ENCODE measurements at regions not wholly inside any gene's neighbourhood (a gene's known extent, or its start where the extent isn't known, plus 50 kb on each side); places are given as distances from the start of the nearest gene placed in this dataset.

- no peaks in the 10 kb centered on the region for H3K9me3 ChIP-seq (ENCODE audit: control insufficient read depth, insufficient read depth, low read length)
- intact Hi-C loops (cut with micrococcal nuclease): no loop called here
- H3K4me2 ChIP-seq (ENCODE audit: low read depth, low read length): no peak overlapping the region
- no peak overlapping the region for H3K18ac ChIP-seq (ENCODE audit: low read depth, low read length)
- peaks cover 13% of the 10 kb centered on the region for H3K27me3 ChIP-seq (ENCODE audit: control insufficient read depth, insufficient read depth, low read length)
- BruUV-seq (replicated peaks): no TSS peak
- no peak overlapping the region for H4K5ac ChIP-seq (ENCODE audit: low read depth, low read length)
- in situ Hi-C loops (cut with MboI; ENCODE audit: low sequenced_read_pairs): no loop called here
- DNase-seq (no peak), ATAC-seq (ENCODE audit: low read depth) (no peak)
- ChIA-PET CTCF (no interaction called here), POLR2A (ENCODE audit: unreplicated experiment) (no interaction called here)
- no peak overlapping the region for H3K56ac ChIP-seq (ENCODE audit: extremely low read depth, insufficient read depth, low read length)
- no peak overlapping the region for H2BK5ac ChIP-seq (ENCODE audit: low read depth, low read length, poor library complexity, severe bottlenecking)
- no peak overlapping the region for H3K9ac ChIP-seq (ENCODE audit: low read depth, low read length)
- H2AK5ac ChIP-seq (ENCODE audit: low read depth, low read length): no peak overlapping the region
- H3K14ac ChIP-seq (replicated peaks; ENCODE audit: low read depth, low read length): no peak overlapping the region
- no peak overlapping the region for H2BK20ac ChIP-seq (ENCODE audit: low read depth, low read length)
- H2AFZ ChIP-seq (replicated peaks; ENCODE audit: low read length, poor library complexity): no peak overlapping the region
- TF ChIP-seq, protein P1, sequence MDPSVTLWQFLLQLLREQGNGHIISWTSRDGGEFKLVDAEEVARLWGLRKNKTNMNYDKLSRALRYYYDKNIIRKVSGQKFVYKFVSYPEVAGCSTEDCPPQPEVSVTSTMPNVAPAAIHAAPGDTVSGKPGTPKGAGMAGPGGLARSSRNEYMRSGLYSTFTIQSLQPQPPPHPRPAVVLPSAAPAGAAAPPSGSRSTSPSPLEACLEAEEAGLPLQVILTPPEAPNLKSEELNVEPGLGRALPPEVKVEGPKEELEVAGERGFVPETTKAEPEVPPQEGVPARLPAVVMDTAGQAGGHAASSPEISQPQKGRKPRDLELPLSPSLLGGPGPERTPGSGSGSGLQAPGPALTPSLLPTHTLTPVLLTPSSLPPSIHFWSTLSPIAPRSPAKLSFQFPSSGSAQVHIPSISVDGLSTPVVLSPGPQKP (IDR thresholded peaks at IDR 0.05; ENCODE audit: borderline replicate concordance, low read depth, low read length): no peak
- no peak for TF ChIP-seq RFX5 (IDR thresholded peaks at IDR 0.05; ENCODE audit: low read depth, low read length)
- TF ChIP-seq NFE2L2 (IDR thresholded peaks at IDR 0.05; ENCODE audit: low read depth, low read length): no peak
- no peak for TF ChIP-seq POLR2A (IDR thresholded peaks at IDR 0.05; ENCODE audit: low read depth, low read length)
- TF ChIP-seq SMC3 (IDR thresholded peaks at IDR 0.05; ENCODE audit: low read depth, low read length): no peak
- TF ChIP-seq RAD21 (IDR thresholded peaks at IDR 0.05; ENCODE audit: low read length): no peak
- TF ChIP-seq FOS (IDR thresholded peaks at IDR 0.05; ENCODE audit: low read depth, low read length): no peak
- TF ChIP-seq USF2 (IDR thresholded peaks at IDR 0.05; ENCODE audit: low read depth, low read length): no peak
- no peak for TF ChIP-seq CTCF (conservative IDR thresholded peaks at IDR 0.05; ENCODE audit: low read depth, low read length)
- TF ChIP-seq MAZ (IDR thresholded peaks at IDR 0.05; ENCODE audit: borderline replicate concordance, low read depth, low read length): no peak
- no peak for TF ChIP-seq CHD1 (IDR thresholded peaks at IDR 0.05; ENCODE audit: low read depth, low read length)
- TF ChIP-seq CEBPB (IDR thresholded peaks at IDR 0.05; ENCODE audit: low read depth, low read length): no peak
- TF ChIP-seq BHLHE40 (IDR thresholded peaks at IDR 0.05; ENCODE audit: low read depth, low read length): no peak
- no peak for TF ChIP-seq RCOR1 (IDR thresholded peaks at IDR 0.05; ENCODE audit: insufficient replicate concordance, low read length)
- no peak for TF ChIP-seq MAFK (IDR thresholded peaks at IDR 0.05; ENCODE audit: low read depth, low read length)
- no peak for TF ChIP-seq MXI1 (IDR thresholded peaks at IDR 0.05; ENCODE audit: borderline replicate concordance, low read depth, low read length)
- no peaks in the 10 kb centered on the region for H3K79me1 ChIP-seq (ENCODE audit: low read depth in 1 of 2, low read length in 2 of 2)
- H4K20me1 ChIP-seq (ENCODE audit: insufficient read depth, low read length): no peaks in the 10 kb centered on the region
- H2BK120ac ChIP-seq (ENCODE audit: low read depth, low read length): no peak overlapping the region
- no peaks in the 10 kb centered on the region for H3K36me3 ChIP-seq (ENCODE audit: control insufficient read depth, insufficient read depth, low read length)
- H3K4me1 ChIP-seq (ENCODE audit: control insufficient read depth, insufficient read depth, low read length): no peaks in the 10 kb centered on the region
- no peak overlapping the region for H3K4ac ChIP-seq (ENCODE audit: low read depth, low read length)
- no peak overlapping the region for H4K8ac ChIP-seq (ENCODE audit: low read depth in 2 of 2, low read length in 2 of 2)
- no peak overlapping the region for H3K27ac ChIP-seq (ENCODE audit: insufficient read depth, low read length)
- no peak overlapping the region for H3K23ac ChIP-seq (ENCODE audit: low read depth, low read length)
- no peak overlapping the region for H2AK9ac ChIP-seq (replicated peaks; ENCODE audit: low read depth, low read length, poor library complexity)
- dilution Hi-C loops (cut with HindIII; ENCODE audit: low sequenced_read_pairs, unreplicated experiment): no loop called here
- H3K4me3 ChIP-seq (ENCODE audit: insufficient read depth, low read depth, low read length): no peak overlapping the region
- no peak overlapping the region for H4K91ac ChIP-seq (ENCODE audit: insufficient read depth, low read depth, low read length)
- H2BK15ac ChIP-seq (ENCODE audit: low read depth, low read length): no peak overlapping the region
- no peaks in the 10 kb centered on the region for H3K9me1 ChIP-seq (ENCODE audit: insufficient read depth, low read length)
These were observed 84.9 kb upstream of the PCBD1 start for GRCh38 chr10:70973275-70973674.

All from IMR-90 (cell line).